Spinal cord (tissue), 9 donors: ENCODE measurements at regions not wholly inside any gene's neighbourhood (a gene's known extent, or its start where the extent isn't known, plus 50 kb on each side); places are given as distances from the start of the nearest gene placed in this dataset.
A peak's percentile ranks its signal among the peaks of the same experiment; 100 is the strongest.

Experiments
- DNase-seq, 6 donors: peaks; one replicate each; pipeline versions ENCODE4 v3.0.0 to v3.0.0-alpha.2; 2013 to 2015; ENCODE audit warnings: low spot score in 6 of 6, low read depth in 4 of 6
- H3K27ac ChIP-seq: one replicate; pipeline ENCODE4 v1.5.1; 2013; ENCODE audit warnings: low read depth, low read length, control low read depth
- H3K27me3 ChIP-seq: one replicate; pipeline ENCODE4 v1.6.1; 2013; ENCODE audit warnings: low read length; ENCODE audit not compliant: control insufficient read depth, insufficient read depth
- H3K36me3 ChIP-seq: one replicate; pipeline ENCODE4 v1.6.1; 2013; ENCODE audit warnings: low read length; ENCODE audit not compliant: control insufficient read depth, insufficient read depth
- H3K4me1 ChIP-seq: one replicate; pipeline ENCODE4 v1.6.1; 2013; ENCODE audit warnings: low read length; ENCODE audit not compliant: control insufficient read depth, insufficient read depth
- H3K4me3 ChIP-seq: one replicate; pipeline ENCODE4 v1.5.1; 2013; ENCODE audit warnings: low read depth, low read length, control low read depth
- H3K9me3 ChIP-seq: one replicate; pipeline ENCODE4 v1.6.1; 2013; ENCODE audit warnings: low read length; ENCODE audit not compliant: control insufficient read depth, insufficient read depth
- WGBS: methylation state at CpG from one replicate; pipeline ENCODE4 v1.1.5; 2013; ENCODE audit warnings: missing lambda C conversion rate; ENCODE audit not compliant: insufficient coverage; 5-methylcytosine and 5-hydroxymethylcytosine counted together
- donor health status: healthy.

DNA sequence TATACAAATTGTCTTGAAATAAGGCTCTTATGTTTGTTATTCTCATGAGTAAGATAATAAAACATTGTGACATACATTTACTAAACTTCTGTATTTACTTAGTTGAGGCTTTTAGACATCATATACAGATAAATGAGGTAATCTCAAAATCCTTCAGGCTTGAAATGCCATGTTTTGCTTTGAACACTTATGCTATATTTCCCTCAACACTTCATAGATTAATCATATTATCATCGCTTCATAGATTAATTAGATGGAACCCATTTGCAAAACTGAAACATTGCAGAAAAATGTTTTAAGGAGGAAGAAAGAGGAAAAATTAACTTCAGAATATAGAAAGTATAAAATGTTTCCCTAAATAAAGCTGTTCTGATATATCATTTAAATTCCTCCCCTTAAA lies 165.0 kb upstream of the CNTNAP2 start:
- H3K4me3 ChIP-seq = no peak overlapping the region
- peak in 1 of 6 donors; percentile 1 for DNase-seq
- no peaks in the 10 kb centered on the region for H3K27me3 ChIP-seq
- no peak overlapping the region for H3K27ac ChIP-seq
- no peaks in the 10 kb centered on the region for H3K9me3 ChIP-seq
- WGBS = no CpG with 5 or more reads among the region's 1 CpG
- H3K4me1 ChIP-seq = no peaks in the 10 kb centered on the region
- no peaks in the 10 kb centered on the region for H3K36me3 ChIP-seq

GRCh38 chr7:145928937-145929336 lies 187.7 kb upstream of the CNTNAP2 start:
- Histone ChIP-seq H3K9me3 (no peaks in the 10 kb centered on the region), H3K4me3 (no peak overlapping the region), H3K36me3 (no peaks in the 10 kb centered on the region), H3K27me3 (no peaks in the 10 kb centered on the region), H3K4me1 (no peaks in the 10 kb centered on the region), H3K27ac (no peak overlapping the region)
- WGBS = 70% methylated on average over 1 of the region's 1 CpG
- no peak for DNase-seq

DNA sequence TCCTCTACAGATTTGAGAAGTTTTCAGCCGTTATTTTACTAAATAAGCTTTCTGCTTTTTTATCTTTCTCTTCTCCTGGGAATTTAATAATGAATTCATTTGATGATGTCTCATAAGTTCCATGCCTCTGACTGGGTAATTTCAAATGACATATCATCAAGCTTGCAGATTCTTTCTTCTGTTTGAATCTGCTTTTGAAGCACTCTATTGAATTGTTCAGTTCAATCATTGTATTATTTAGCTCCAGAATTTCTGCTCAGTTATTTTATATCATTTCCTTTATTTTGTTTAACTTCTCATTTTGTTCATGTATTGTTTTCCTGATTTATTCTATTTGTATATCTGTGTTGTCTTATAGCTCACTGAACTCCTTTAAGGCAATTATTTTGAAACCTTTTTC lies 196.9 kb upstream of the CNTNAP2 start:
- no peak overlapping the region for H3K27ac ChIP-seq
- H3K36me3 ChIP-seq = no peaks in the 10 kb centered on the region
- DNase-seq = no peak
- H3K4me3 ChIP-seq = no peak overlapping the region
- no peaks in the 10 kb centered on the region for H3K4me1 ChIP-seq
- H3K27me3 ChIP-seq = no peaks in the 10 kb centered on the region
- WGBS = no CpG with 5 or more reads among the region's 1 CpG
- H3K9me3 ChIP-seq = no peaks in the 10 kb centered on the region

DNA sequence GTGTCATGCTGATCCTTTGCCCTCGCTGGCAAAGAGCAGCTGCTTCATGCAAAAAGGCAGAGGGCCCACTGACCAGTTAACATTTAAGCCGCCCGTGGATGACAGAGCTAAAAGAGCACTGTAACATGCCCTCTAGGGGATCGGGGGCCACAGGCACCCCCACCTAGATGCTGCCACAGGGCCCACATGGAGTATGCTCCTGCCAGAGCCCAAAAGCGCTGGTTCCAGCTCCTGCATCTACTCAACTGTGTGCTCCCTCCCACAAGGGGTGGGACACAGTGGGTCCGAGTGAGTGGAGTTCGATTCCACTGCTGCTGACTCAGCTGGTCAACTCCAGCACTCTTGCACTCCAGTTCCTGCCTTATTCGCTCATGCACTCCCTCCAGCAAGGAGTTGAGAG lies 199.8 kb upstream of the CNTNAP2 start:
- Histone ChIP-seq H3K4me1 (no peaks in the 10 kb centered on the region), H3K4me3 (no peak overlapping the region), H3K27ac (no peak overlapping the region), H3K9me3 (no peaks in the 10 kb centered on the region), H3K36me3 (no peaks in the 10 kb centered on the region), H3K27me3 (no peaks in the 10 kb centered on the region)
- 88% methylated on average over 7 of the region's 8 CpGs for WGBS
- no peak for DNase-seq

GRCh38 chr7:145915679-145916078 lies 200.9 kb upstream of the CNTNAP2 start:
- H3K27ac ChIP-seq = no peak overlapping the region
- no peaks in the 10 kb centered on the region for H3K9me3 ChIP-seq
- H3K4me3 ChIP-seq = no peak overlapping the region
- H3K27me3 ChIP-seq = no peaks in the 10 kb centered on the region
- 80% methylated on average over 1 of the region's 2 CpGs for WGBS
- no peaks in the 10 kb centered on the region for H3K4me1 ChIP-seq
- no peak for DNase-seq
- no peaks in the 10 kb centered on the region for H3K36me3 ChIP-seq

GRCh38 chr7:145909991-145910513 lies 206.5 kb upstream of the CNTNAP2 start:
- H3K27me3 ChIP-seq = no peaks in the 10 kb centered on the region
- no peak for DNase-seq
- H3K4me3 ChIP-seq = no peak overlapping the region
- WGBS = 80% methylated on average over 1 of the region's 3 CpGs
- H3K27ac ChIP-seq = no peak overlapping the region
- no peaks in the 10 kb centered on the region for H3K4me1 ChIP-seq
- H3K9me3 ChIP-seq = no peaks in the 10 kb centered on the region
- no peaks in the 10 kb centered on the region for H3K36me3 ChIP-seq

DNA sequence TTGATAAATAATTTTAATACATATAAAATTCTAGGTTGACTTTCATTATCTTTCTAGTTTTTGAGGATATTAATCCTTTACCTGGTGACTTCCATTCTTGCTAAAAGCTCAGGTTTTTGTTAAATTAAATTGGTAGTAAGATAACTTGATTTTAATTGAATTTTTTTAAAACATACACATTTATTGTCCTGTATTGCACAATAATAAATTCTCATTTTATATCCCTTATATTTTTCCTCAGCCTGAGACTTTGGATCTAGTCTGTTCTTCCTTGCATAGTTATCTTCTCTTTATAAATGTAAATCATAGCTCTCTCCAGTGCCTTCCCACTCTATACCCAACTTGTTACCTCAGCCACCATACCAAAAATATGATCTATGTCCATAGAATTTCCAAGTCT lies 212.9 kb upstream of the CNTNAP2 start:
- no peaks in the 10 kb centered on the region for H3K27me3 ChIP-seq
- H3K36me3 ChIP-seq = no peaks in the 10 kb centered on the region
- H3K4me1 ChIP-seq = no peaks in the 10 kb centered on the region
- no peak overlapping the region for H3K4me3 ChIP-seq
- no peaks in the 10 kb centered on the region for H3K9me3 ChIP-seq
- H3K27ac ChIP-seq = no peak overlapping the region
- DNase-seq = no peak

GRCh38 chr7:145902123-145902522 lies 214.5 kb upstream of the CNTNAP2 start:
- H3K27me3 ChIP-seq = no peaks in the 10 kb centered on the region
- no peak for DNase-seq
- no peak overlapping the region for H3K27ac ChIP-seq
- no peaks in the 10 kb centered on the region for H3K4me1 ChIP-seq
- H3K36me3 ChIP-seq = no peaks in the 10 kb centered on the region
- no peak overlapping the region for H3K4me3 ChIP-seq
- H3K9me3 ChIP-seq = peaks cover 2% of the 10 kb centered on the region
- 70% methylated on average over 3 of the region's 3 CpGs for WGBS

GRCh38 chr7:145899938-145900337 lies 216.7 kb upstream of the CNTNAP2 start:
- no peaks in the 10 kb centered on the region for H3K4me1 ChIP-seq
- DNase-seq = no peak
- H3K27me3 ChIP-seq = no peaks in the 10 kb centered on the region
- H3K36me3 ChIP-seq = no peaks in the 10 kb centered on the region
- no peak overlapping the region for H3K27ac ChIP-seq
- H3K9me3 ChIP-seq = peaks cover 3% of the 10 kb centered on the region
- no peak overlapping the region for H3K4me3 ChIP-seq
- WGBS = no CpG with 5 or more reads among the region's 2 CpGs

- H3K4me3 ChIP-seq = no peak overlapping the region
- no peaks in the 10 kb centered on the region for H3K27me3 ChIP-seq
- WGBS = no CpG with 5 or more reads among the region's 4 CpGs
- H3K4me1 ChIP-seq = no peaks in the 10 kb centered on the region
- H3K9me3 ChIP-seq = peaks cover 3% of the 10 kb centered on the region
- no peak for DNase-seq
- H3K27ac ChIP-seq = no peak overlapping the region
- no peaks in the 10 kb centered on the region for H3K36me3 ChIP-seq
Measured at GRCh38 chr7:145893925-145894535, 222.6 kb upstream of the CNTNAP2 start.
